Breast epithelium (tissue), 4 donors: ENCODE measurements at regions not wholly inside any gene's neighbourhood (a gene's known extent, or its start where the extent isn't known, plus 50 kb on each side); places are given as distances from the start of the nearest gene placed in this dataset.

Experiments used
- DNase-seq, 2 donors: peaks; one replicate each; pipeline ENCODE4 v3.0.0-alpha.2; 2019; ENCODE audit warnings: low spot score in 2 of 2
- H3K27ac ChIP-seq, 2 donors: fragments of 200-600 bp; sonication (generic) in 1 of 2; one replicate each; pipeline ENCODE4 v1.5.1; 2016 to 2019; ENCODE audit warnings: mild to moderate bottlenecking in 1 of 2
- H3K27me3 ChIP-seq, 2 donors: fragments of 200-600 bp; sonication (generic) in 1 of 2; one replicate each; pipeline versions ENCODE4 v1.5.1 to v1.6.0; 2017 to 2019; ENCODE audit warnings: control low read depth in 1 of 2, mild to moderate bottlenecking in 1 of 2
- H3K36me3 ChIP-seq: fragments of 200-600 bp; one replicate; pipeline ENCODE4 v1.5.1; 2019
- H3K4me1 ChIP-seq, 2 donors: fragments of 200-600 bp; sonication (generic); one replicate each; pipeline ENCODE4 v1.5.1; 2016 to 2019; ENCODE audit warnings: control low read depth in 1 of 2
- H3K4me3 ChIP-seq, 3 donors: fragments of 200-600 bp; sonication (generic); 1 replicate in 2 of 3; 2 replicates in 1 of 3; pipeline ENCODE4 v1.5.1; 2016 to 2019; ENCODE audit warnings: mild to moderate bottlenecking in 3 of 3, moderate library complexity in 2 of 3
- H3K9me3 ChIP-seq, 2 donors: fragments of 200-600 bp; sonication (generic) in 1 of 2; one replicate each; pipeline ENCODE4 v1.5.1; 2016 to 2019; ENCODE audit warnings: control low read depth in 1 of 2
- POLR2A ChIP-seq: fragments of 450-650 bp; IDR thresholded peaks from one replicate; pipeline ENCODE4 v1.6.1; 2016; ENCODE audit warnings: antibody characterized with exemption, mild to moderate bottlenecking, moderate library complexity
- POLR2AphosphoS5 ChIP-seq, 3 donors: sonication (generic); formaldehyde crosslinking; IDR thresholded peaks; one replicate each; pipeline ENCODE4 v1.6.1; 2017; ENCODE audit warnings: antibody characterized with exemption in 3 of 3
- intact Hi-C: fragments of 100-400 bp; cut with DNase I; formaldehyde crosslinking; loops from one replicate; pipeline ENCODE4 v1.15.1; 2023; ENCODE audit warnings: low total_unique reads
- TF ChIP-seq, protein P1 (sequence below), 3 donors: fragments of 450-650 bp; IDR thresholded peaks; one replicate each; pipeline ENCODE4 v1.5.1; 2016 to 2017; ENCODE audit warnings: antibody characterized with exemption in 3 of 3, mild to moderate bottlenecking in 3 of 3, moderate library complexity in 3 of 3

DNA sequence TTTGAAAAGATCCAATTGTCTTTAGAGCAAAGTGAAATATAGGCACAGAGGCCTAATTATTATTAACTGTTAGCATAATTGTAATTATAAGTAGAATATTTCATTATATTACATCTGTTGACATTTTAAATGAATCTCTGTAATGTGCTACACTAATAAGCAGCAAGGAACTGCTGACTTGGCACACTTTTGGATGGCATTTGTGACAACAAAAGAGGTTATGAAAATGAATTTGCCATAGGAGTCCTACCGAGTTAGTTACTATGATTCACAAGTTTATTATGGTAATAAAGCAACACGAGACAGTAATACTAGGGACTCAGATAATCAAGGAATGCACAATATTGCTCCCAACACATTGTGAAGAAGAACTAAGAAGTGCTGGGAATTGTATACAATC, 213.8 kb upstream of the PCDH9 start:
- Histone ChIP-seq H3K36me3 (no peaks in the 10 kb centered on the region), H3K27ac (no peak overlapping the region), H3K4me3 (no peak overlapping the region), H3K9me3 (no peaks in the 10 kb centered on the region), H3K27me3 (no peaks in the 10 kb centered on the region), H3K4me1 (no peaks in the 10 kb centered on the region)
- no peak for DNase-seq
- TF ChIP-seq POLR2A (no peak), POLR2AphosphoS5 (IDR thresholded peaks at IDR 0.05) (no peak)
- TF ChIP-seq, protein P1, sequence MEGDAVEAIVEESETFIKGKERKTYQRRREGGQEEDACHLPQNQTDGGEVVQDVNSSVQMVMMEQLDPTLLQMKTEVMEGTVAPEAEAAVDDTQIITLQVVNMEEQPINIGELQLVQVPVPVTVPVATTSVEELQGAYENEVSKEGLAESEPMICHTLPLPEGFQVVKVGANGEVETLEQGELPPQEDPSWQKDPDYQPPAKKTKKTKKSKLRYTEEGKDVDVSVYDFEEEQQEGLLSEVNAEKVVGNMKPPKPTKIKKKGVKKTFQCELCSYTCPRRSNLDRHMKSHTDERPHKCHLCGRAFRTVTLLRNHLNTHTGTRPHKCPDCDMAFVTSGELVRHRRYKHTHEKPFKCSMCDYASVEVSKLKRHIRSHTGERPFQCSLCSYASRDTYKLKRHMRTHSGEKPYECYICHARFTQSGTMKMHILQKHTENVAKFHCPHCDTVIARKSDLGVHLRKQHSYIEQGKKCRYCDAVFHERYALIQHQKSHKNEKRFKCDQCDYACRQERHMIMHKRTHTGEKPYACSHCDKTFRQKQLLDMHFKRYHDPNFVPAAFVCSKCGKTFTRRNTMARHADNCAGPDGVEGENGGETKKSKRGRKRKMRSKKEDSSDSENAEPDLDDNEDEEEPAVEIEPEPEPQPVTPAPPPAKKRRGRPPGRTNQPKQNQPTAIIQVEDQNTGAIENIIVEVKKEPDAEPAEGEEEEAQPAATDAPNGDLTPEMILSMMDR (IDR thresholded peaks at IDR 0.05) = no peak
- intact Hi-C loops = no loop called here

DNA sequence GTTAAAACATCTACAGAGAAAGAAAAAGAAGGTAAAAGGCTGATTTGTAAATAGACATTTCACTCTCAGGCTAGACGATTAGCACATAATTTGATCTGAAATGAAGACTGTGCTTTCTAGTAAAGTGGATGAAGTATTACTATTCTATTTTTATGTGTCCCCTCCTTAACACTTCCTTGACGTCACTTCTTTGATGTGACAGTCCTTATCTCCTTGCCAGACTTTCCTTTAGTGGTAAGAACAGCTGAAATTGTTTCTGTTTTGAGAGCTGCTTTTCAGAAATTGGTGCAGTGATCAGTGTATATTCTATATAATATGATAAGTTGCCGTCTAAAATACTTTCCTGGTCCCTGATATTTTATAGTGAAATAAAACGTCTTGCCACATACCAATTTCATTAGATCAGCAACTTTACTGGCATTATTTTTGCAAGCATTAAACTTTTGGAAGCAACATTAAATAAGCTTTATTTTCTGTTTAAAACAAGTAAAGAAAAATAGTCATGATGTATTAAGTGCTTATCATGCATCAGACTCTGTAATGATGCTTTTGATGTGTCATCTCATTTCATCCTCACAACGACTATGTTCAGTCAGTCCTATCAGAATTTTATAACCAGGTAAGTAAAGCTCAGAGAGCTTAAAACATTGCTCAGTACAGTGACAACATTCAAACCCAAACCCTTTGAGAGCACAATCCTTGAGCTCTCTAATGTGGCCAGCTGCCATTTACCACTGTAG, 210.3 kb upstream of the PCDH9 start:
- H3K9me3 ChIP-seq = no peaks in the 10 kb centered on the region
- no peak overlapping the region for H3K27ac ChIP-seq
- no peaks in the 10 kb centered on the region for H3K4me1 ChIP-seq
- no peak overlapping the region for H3K4me3 ChIP-seq
- no peaks in the 10 kb centered on the region for H3K36me3 ChIP-seq
- no peak for DNase-seq
- intact Hi-C loops = no loop called here
- TF ChIP-seq POLR2A = no peak
- TF ChIP-seq, protein P1 (IDR thresholded peaks at IDR 0.05) = no peak
- TF ChIP-seq POLR2AphosphoS5 (IDR thresholded peaks at IDR 0.05) = no peak
- no peaks in the 10 kb centered on the region for H3K27me3 ChIP-seq

DNA sequence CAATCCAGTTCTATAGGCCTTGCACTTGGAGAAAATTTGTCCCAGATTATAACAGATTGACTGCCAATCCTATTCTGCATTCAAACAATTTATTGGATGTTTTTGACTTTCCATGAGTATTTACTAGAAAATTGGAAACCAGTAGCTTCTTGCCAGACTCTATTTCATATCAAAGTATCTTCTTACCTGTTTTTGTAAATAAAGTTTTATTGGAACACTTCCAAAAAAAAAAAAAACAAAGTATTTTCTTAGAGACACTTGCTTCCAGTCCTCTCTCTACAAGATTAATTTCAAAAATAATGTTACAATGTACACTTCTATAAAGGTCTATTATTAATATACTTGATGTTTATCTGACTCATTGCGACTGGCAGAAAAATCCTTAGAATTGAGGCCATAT, 209.2 kb upstream of the PCDH9 start:
- no peak overlapping the region for H3K4me3 ChIP-seq
- no peak for DNase-seq
- H3K27ac ChIP-seq = no peak overlapping the region
- intact Hi-C loops = no loop called here
- H3K36me3 ChIP-seq = no peaks in the 10 kb centered on the region
- H3K27me3 ChIP-seq = no peaks in the 10 kb centered on the region
- H3K9me3 ChIP-seq = no peaks in the 10 kb centered on the region
- TF ChIP-seq POLR2A (no peak), POLR2AphosphoS5 (IDR thresholded peaks at IDR 0.05) (no peak)
- TF ChIP-seq, protein P1 (IDR thresholded peaks at IDR 0.05) = no peak
- no peaks in the 10 kb centered on the region for H3K4me1 ChIP-seq

DNA sequence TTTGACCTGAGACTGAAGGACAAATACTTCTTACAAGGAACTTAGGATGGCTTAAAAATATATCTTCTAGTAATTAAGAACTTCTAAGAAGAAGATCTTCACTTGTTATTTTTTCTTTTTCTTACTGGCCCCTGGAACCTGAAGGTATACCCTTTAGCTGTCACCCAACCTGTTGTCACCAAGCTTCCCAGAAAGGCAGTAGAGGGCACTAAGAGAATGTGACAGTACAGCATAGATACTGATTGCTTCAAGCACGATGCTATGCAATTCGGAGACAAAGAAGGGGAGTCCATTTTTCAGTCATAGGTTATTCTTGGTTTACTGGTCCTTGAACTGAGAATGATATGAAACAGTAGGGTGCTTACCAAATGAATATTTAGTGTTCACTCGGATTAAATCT, 208.3 kb upstream of the PCDH9 start:
- DNase-seq = no peak
- TF ChIP-seq POLR2A = no peak
- TF ChIP-seq, protein P1 (IDR thresholded peaks at IDR 0.05) = no peak
- TF ChIP-seq POLR2AphosphoS5 (IDR thresholded peaks at IDR 0.05) = no peak
- H3K4me1 ChIP-seq = no peaks in the 10 kb centered on the region
- no peaks in the 10 kb centered on the region for H3K27me3 ChIP-seq
- no peak overlapping the region for H3K4me3 ChIP-seq
- no peak overlapping the region for H3K27ac ChIP-seq
- H3K36me3 ChIP-seq = no peaks in the 10 kb centered on the region
- intact Hi-C loops = no loop called here
- H3K9me3 ChIP-seq = no peaks in the 10 kb centered on the region

DNA sequence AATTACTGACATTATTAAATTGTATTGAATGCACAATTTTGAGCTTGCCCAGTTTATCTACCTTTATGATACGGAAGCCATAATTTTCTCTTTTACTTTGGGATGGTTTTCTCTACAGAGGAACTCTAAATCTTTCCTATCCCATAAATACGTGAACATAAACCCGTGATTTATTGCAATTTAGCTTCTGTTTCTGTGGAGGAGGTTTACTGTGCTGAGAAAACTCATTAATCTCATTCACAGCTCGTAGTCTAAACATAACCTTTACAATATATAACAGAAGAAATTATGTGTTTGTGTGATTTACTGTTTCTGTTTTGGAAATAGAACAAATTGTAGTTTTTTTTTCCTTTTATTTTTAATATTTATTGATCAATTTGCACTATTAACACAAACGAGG, 207.1 kb upstream of the PCDH9 start:
- intact Hi-C loops = no loop called here

More for the DNA sequence above, 207.1 kb upstream of the PCDH9 start:
- Histone ChIP-seq H3K36me3 (no peaks in the 10 kb centered on the region), H3K4me1 (no peaks in the 10 kb centered on the region), H3K4me3 (no peak overlapping the region), H3K27me3 (no peaks in the 10 kb centered on the region), H3K27ac (no peak overlapping the region), H3K9me3 (no peaks in the 10 kb centered on the region)
- no peak for TF ChIP-seq POLR2A
- TF ChIP-seq POLR2AphosphoS5 (IDR thresholded peaks at IDR 0.05) = no peak
- TF ChIP-seq, protein P1 (IDR thresholded peaks at IDR 0.05) = no peak
- DNase-seq = no peak
